ENCODE measurements at regions not wholly inside any gene's neighbourhood (a gene's known extent, or its start where the extent isn't known, plus 50 kb on each side); places are given as distances from the start of the nearest gene placed in this dataset.
"Not testable (repeated sequence)": the region's sequence is repeated elsewhere in the genome, so short reads cannot be mapped to it uniquely, and the experiment has no call there.

DNA sequence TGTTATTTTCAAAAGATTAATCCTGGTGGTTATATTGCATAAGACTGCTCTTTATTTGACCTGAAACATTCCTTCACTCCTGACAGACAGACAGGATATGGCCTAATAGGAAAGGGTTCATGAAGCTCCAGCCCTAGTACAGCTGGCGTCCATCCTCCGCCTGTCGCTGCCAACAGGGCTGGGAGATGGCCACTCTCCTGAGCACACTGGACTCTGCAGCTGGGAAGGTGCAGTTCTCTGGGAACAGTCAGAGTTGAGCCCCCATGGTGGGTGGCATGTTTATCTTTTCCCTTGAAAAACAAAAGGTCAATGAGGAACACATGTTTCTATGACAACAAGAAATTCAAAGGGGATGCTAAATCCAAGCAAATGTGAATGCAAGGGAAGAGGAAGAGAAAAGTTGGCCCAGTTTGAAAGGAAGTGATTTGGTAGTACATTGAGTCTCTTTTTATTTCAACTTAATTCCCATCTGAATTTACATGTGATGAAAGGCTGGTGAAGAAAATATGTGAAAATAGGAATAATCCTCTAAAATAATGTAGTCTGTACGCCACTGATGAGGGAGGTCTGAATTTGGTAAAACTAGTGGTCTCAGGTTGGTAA is 89.9 kb upstream of the DCN start:
- DNase-seq, result no peak

DNA sequence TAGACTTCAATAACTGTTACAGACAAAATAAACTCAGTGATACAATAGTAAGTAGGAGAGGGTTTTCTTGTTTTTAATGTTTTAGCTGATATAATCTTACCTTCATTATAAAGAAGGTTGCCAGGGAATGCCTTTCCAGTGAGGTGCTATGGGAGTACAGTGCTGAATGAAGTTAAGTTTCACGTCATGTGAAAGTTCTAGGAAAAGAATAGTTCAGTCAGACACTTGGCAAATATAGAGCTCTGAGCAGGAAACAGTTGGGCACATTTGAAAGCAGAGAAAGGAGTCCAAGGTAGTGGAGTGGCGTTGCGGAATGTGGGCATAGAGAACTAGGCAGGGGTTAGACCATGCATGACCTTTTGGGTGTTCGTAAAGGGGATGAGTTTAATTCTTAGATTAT is 88.6 kb upstream of the DCN start:
- DNase-seq, result no peak

- no peak for DNase-seq
Measured at GRCh38 chr12:91267039-91267438, 84.4 kb upstream of the DCN start.

DNA sequence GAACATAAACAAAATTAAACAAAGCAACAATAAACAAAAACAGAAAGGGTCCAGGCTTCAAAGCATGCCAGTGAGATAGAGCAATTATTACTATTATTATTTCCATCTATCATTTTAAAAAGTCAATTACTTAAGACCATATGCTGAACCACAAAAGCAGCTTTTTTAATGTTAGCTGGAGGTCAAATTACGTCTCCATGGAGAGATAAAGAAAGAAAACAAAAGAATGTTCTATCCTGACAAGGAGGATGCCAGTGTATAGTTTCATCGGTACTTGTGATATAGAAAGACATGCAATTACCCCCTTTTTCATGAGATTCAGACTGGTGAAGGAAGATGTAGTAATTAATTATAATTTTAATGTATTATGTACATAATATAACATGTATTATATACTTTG is 81.6 kb upstream of the DCN start:
- no peak for DNase-seq

- DNase-seq, result no peak
Measured at GRCh38 chr12:91261820-91262676, 79.4 kb upstream of the DCN start.

GRCh38 chr12:91256411-91256810 is 73.8 kb upstream of the DCN start:
- no peak for DNase-seq

- no peak for DNase-seq
Measured at GRCh38 chr12:91252341-91252740, 69.7 kb upstream of the DCN start.

DNA sequence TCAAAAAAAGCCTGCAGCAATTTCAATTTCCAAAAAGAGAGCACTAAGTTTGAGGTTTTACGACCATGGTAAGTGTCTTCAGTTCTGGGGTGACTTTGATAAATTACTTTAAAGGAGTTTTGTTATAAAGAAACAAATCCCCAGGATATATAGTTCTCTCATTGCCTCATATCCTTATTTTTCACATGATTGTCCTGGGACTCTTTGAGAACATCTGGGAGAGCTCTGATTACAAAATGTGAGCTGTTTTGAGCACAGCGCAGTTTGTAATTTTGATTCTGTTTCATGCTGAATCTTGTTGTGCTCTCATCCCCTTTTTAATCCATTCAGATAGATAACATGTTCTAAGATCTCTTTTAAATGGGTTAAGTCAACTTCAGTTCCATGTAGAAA is 67.7 kb upstream of the DCN start:
- no peak for DNase-seq

DNA sequence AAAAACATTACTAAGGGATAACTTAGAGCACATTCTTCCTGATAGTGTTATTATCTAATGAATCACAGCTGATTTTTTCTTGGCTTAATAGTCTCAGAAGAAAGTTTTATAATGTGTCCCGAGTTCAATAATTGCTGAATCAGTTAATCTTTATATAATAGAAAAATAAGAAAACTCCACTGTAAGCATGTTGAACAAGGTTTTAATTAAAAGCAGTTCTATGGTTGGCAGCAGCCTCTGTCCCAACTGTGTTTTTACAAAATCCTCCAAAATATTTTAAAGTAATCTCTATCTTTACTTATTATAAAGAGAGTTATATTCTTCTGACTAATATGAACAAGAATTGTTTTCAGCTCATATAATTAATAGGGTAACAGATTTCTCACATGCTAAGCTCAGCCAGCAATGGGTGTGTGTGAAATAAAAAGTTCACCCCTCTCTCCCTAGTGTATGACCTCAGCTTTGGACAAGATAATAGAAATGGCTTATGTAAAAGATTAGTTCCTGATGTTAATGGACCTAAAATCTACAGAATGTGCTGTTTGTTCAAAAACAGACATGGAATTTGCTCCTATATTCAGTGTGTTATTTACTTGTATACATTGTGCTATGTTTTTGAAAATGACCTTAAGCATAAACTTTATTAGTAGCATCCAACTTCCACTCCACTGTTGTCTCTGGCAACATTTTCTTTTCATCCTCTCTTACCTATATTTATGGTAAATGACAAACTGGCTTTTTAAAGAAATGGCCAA is 67.1 kb upstream of the DCN start:
- DNase-seq, result no peak

DNA sequence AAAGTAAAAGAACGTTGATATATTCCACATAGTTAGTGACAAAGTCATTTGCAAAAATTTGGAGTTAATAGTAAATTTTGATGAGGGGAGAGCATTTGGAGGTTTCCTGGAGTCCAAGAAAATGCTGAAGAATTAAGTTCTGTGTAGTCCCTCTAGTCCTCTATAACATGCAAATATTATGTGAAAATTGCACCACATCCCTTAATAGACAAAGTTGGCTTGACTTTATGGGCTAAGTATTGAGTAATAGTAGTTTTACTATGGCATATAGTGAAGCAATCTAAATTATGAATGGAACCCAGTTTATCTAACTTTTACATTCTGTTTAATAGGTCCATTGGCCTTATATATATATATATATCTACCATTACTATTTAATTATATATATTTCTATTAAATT is 66.4 kb upstream of the DCN start:
- no peak for DNase-seq

DNA sequence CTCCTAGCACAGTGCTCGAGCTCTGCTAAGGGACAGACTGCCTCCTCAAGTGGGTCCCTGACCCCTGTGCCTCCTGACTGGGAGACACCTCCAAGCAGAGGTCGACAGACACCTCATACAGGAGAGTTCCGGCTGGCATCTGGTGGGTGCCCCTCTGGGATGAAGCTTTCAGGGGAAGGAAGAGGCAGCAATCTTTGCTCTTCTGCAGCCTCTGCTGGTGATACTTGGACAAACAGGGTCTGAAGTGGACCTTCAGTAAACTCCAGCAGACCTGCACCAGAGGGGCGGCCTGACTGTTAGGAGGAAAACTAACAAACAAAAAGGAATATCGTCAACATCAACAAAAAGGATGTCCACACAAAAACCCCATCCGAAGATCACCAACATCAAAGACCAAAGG is 60.6 kb upstream of the DCN start:
- DNase-seq, result not testable (repeated sequence)

DNA sequence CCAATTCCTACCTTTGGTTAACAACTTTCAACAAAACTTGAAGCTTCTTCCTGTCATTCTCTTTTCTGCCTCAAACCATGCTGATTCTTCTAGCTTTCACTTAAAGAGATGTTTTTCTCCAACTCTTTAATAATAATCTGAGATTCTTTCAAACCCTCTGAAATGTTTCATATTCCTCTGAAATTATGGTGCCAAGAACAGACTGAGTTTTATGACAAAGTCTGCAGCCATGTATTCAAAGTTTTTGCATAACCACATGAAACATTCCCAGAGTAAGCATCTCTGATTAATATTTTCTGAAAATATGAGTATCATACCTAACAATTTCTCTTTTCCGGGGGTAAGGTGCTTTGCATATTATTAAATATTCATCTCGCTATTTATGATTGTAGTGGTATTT is 59.1 kb upstream of the DCN start:
- no peak for DNase-seq

GRCh38 chr12:91240386-91241095 is 57.9 kb upstream of the DCN start:
- no peak for DNase-seq

DNA sequence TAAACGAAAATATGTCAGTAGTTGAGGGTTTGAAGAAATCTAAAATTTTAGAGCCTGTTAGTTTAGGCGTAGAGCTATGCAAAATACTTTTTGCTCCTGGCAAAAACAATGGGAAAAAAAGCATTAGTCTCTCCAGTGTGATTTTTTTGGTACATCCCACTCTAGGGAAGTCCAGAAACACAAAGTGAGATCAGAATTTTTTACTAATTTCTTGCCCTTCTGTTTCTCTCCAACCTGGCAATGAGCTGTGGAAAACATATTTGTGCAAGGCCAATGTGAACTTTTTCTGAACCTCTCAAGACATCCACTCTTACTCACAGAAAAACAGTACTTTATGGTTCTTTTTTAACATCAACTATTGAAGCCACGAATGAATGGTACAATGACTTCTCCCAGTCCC is 56.9 kb upstream of the DCN start:
- DNase-seq, result no peak

Measured in dermis blood vessel endothelial cell (primary cell).